ENCODE measurements at regions not wholly inside any gene's neighbourhood (a gene's known extent, or its start where the extent isn't known, plus 50 kb on each side); places are given as distances from the start of the nearest gene placed in this dataset.

GRCh38 chr2:239857591-239857990 is 167.6 kb downstream of the NDUFA10 start:
- H3K27me3 ChIP-seq (replicated peaks in 1 of 2; ENCODE audit: control insufficient read depth in 2 of 2, insufficient read depth in 2 of 2, low read length in 1 of 2) = no peaks in the 10 kb centered on the region; a peak in 1 of 4 replicates
- no peaks in the 10 kb centered on the region for H3K79me2 ChIP-seq (ENCODE audit: control insufficient read depth, insufficient read depth, low read length)
- RAD21 ChIA-PET (ENCODE audit: unreplicated experiment) = no interaction called here
- in situ Hi-C loops (cut with MboI) (no loop called here), intact Hi-C loops (cut with micrococcal nuclease; ENCODE audit: unreplicated experiment) (no loop called here)
- DNase-seq (ENCODE audit: low read depth, low spot score) (no peak), ATAC-seq (no peak), FAIRE-seq (no peak)
- 20% methylated on average over 1 of the region's 1 CpG for WGBS (ENCODE audit: insufficient coverage, insufficient replicate concordance, low lambda C conversion rate, missing lambda C conversion rate)
- H3K9me3 ChIP-seq (replicated peaks; ENCODE audit: control insufficient read depth, insufficient read depth, low read length) = no peaks in the 10 kb centered on the region
- no peak overlapping the region for H3K4me3 ChIP-seq
- H4K20me1 ChIP-seq (ENCODE audit: control insufficient read depth, insufficient read depth) = no peaks in the 10 kb centered on the region
- no peak overlapping the region for H3K9ac ChIP-seq (ENCODE audit: control insufficient read depth, insufficient read depth, low read length)
- CTCF ChIA-PET = no interaction called here
- H3K27ac ChIP-seq (ENCODE audit: control insufficient read depth, insufficient read depth) = no peak overlapping the region
- SMC1A ChIA-PET (ENCODE audit: uncharacterized antibody, unreplicated experiment) = no interaction called here
- H3K4me2 ChIP-seq (ENCODE audit: control insufficient read depth, insufficient read depth) = no peak overlapping the region
- H2AFZ ChIP-seq (ENCODE audit: control insufficient read depth, low read depth, low read length) = no peak overlapping the region
- TF ChIP-seq E2F4 (IDR thresholded peaks at IDR 0.05; ENCODE audit: low read depth, low read length) = no peak
- no peak for TF ChIP-seq CHD4 (IDR thresholded peaks at IDR 0.05)
- no peak for TF ChIP-seq STAT3 (IDR thresholded peaks at IDR 0.05; ENCODE audit: low read depth, low read length)
- TF ChIP-seq NR2F1 (conservative IDR thresholded peaks at IDR 0.05) = no peak
- no peak for TF ChIP-seq CREB1 (IDR thresholded peaks at IDR 0.05; ENCODE audit: low read depth)
- TF ChIP-seq ATF3 (IDR thresholded peaks at IDR 0.05; ENCODE audit: borderline replicate concordance, extremely low read depth, low read depth, low read length) = no peak
- TF ChIP-seq POLR2AphosphoS5 (IDR thresholded peaks at IDR 0.05; ENCODE audit: low read length) = no peak
- no peak for TF ChIP-seq BRCA1 (IDR thresholded peaks at IDR 0.05; ENCODE audit: low read depth, low read length)
- TF ChIP-seq, protein P1, sequence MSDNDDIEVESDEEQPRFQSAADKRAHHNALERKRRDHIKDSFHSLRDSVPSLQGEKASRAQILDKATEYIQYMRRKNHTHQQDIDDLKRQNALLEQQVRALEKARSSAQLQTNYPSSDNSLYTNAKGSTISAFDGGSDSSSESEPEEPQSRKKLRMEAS (IDR thresholded peaks at IDR 0.05; ENCODE audit: low read depth, low read length) = no peak
- TF ChIP-seq KAT2A (conservative IDR thresholded peaks at IDR 0.05; ENCODE audit: control insufficient read depth, low read depth, low read length) = no peak
- no peak for TF ChIP-seq JUNB (IDR thresholded peaks at IDR 0.05)
- TF ChIP-seq RELA (IDR thresholded peaks at IDR 0.05; ENCODE audit: borderline replicate concordance, partially characterized antibody) = no peak
- TF ChIP-seq IRF5 (IDR thresholded peaks at IDR 0.05; ENCODE audit: borderline replicate concordance) = no peak
- TF ChIP-seq RUNX3 (IDR thresholded peaks at IDR 0.05; ENCODE audit: low read length) = no peak
- TF ChIP-seq TAF1 (IDR thresholded peaks at IDR 0.05; ENCODE audit: borderline replicate concordance, low read depth, low read length) = no peak
- TF ChIP-seq KDM1A (IDR thresholded peaks at IDR 0.05; ENCODE audit: borderline replicate concordance) = no peak
- POLR2A ChIA-PET = no interaction called here
- H3K36me3 ChIP-seq (ENCODE audit: control insufficient read depth in 2 of 2, insufficient read depth in 2 of 2, low read length in 1 of 2) = no peaks in the 10 kb centered on the region
- no peaks in the 10 kb centered on the region for H3K4me1 ChIP-seq (ENCODE audit: control insufficient read depth, insufficient read depth, low read length)
- no TSS peak for BruUV-seq (replicated peaks)

Measured in GM12878 (cell line).